CD14-positive monocyte (primary cell): ENCODE measurements at regions not wholly inside any gene's neighbourhood (a gene's known extent, or its start where the extent isn't known, plus 50 kb on each side); places are given as distances from the start of the nearest gene placed in this dataset.
A peak's percentile ranks its signal among the peaks of the same experiment; 100 is the strongest.

Source experiments
- DNase-seq, 3 donors: peaks; one replicate each; pipeline ENCODE4 v3.0.0-alpha.2; 2011 to 2022
- H2AFZ ChIP-seq: 2 replicates; pipeline ENCODE4 v1.6.0; 2012; ENCODE audit warnings: mild to moderate bottlenecking, low read depth, low read length, inconsistent platforms; ENCODE audit not compliant: insufficient read depth, poor library complexity, severe bottlenecking
- H3K27ac ChIP-seq, 2 donors: 1 replicate in 1 of 2; 2 replicates in 1 of 2; pipeline ENCODE4 v1.5.1; 2012 to 2013; ENCODE audit warnings: low read length in 2 of 2, control low read depth in 1 of 2, inconsistent platforms in 1 of 2, low read depth in 1 of 2, mild to moderate bottlenecking in 1 of 2
- H3K27me3 ChIP-seq, 2 donors: one replicate each; pipeline versions ENCODE4 v1.6.0 to v1.6.1; 2011 to 2013; ENCODE audit warnings: low read length in 2 of 2; ENCODE audit not compliant: control insufficient read depth in 2 of 2, insufficient read depth in 2 of 2
- H3K36me3 ChIP-seq, 2 donors: replicated peaks in 1 of 2; 1 replicate in 1 of 2; 2 replicates in 1 of 2; pipeline versions ENCODE4 v1.5.1 to v1.6.1; 2012 to 2013; ENCODE audit warnings: low read length in 2 of 2, control low read depth in 1 of 2, inconsistent platforms in 1 of 2, mild to moderate bottlenecking in 1 of 2; ENCODE audit not compliant: insufficient read depth in 2 of 2, control insufficient read depth in 1 of 2
- H3K4me1 ChIP-seq, 2 donors: 1 replicate in 1 of 2; 2 replicates in 1 of 2; pipeline versions ENCODE4 v1.5.1 to v1.6.1; 2012 to 2013; ENCODE audit warnings: low read length in 2 of 2, control low read depth in 1 of 2, inconsistent platforms in 1 of 2, mild to moderate bottlenecking in 1 of 2, moderate library complexity in 1 of 2; ENCODE audit not compliant: insufficient read depth in 2 of 2, control insufficient read depth in 1 of 2
- H3K4me2 ChIP-seq: replicated peaks from 2 replicates; pipeline ENCODE3; 2012; ENCODE audit warnings: low read length, moderate library complexity, mild to moderate bottlenecking; ENCODE audit not compliant: poor library complexity, severe bottlenecking; ENCODE audit errors: extremely low read depth
- H3K4me3 ChIP-seq, 3 experiments: fragments of 200-600 bp in 1 of 3; sonication (generic) in 1 of 3; replicated peaks in 1 of 3; 1 replicate in 2 of 3; 2 replicates in 1 of 3; pipeline ENCODE4 v1.5.1; 2011 to 2013; ENCODE audit warnings: low read length in 3 of 3, mild to moderate bottlenecking in 3 of 3, control low read depth in 2 of 3, low read depth in 2 of 3, inconsistent platforms in 1 of 3, moderate library complexity in 1 of 3
- H3K79me2 ChIP-seq: 2 replicates; pipeline ENCODE4 v1.6.0; 2012; ENCODE audit warnings: mild to moderate bottlenecking, control low read depth, inconsistent platforms, low read length, moderate library complexity; ENCODE audit not compliant: insufficient read depth
- H3K9ac ChIP-seq: 2 replicates; pipeline ENCODE4 v1.6.0; 2017; ENCODE audit warnings: low read length, mild to moderate bottlenecking; ENCODE audit not compliant: insufficient read depth, poor library complexity, severe bottlenecking
- H3K9me3 ChIP-seq, 2 donors: replicated peaks in 1 of 2; 1 replicate in 1 of 2; 2 replicates in 1 of 2; pipeline versions ENCODE4 v1.5.1 to v1.6.1; 2012 to 2013; ENCODE audit warnings: low read length in 2 of 2, control low read depth in 1 of 2; ENCODE audit not compliant: control insufficient read depth in 1 of 2, insufficient read depth in 1 of 2
- H4K20me1 ChIP-seq: 2 replicates; pipeline ENCODE4 v1.6.0; 2012; ENCODE audit warnings: mild to moderate bottlenecking, low read length, control low read depth, moderate library complexity; ENCODE audit not compliant: insufficient read depth
- H3K27ac Mint-ChIP-seq, 7 donors: one replicate each; pipeline ENCODE4 v1.8.0; 2020; ENCODE audit warnings: mild to moderate bottlenecking in 7 of 7, mixed read lengths in 7 of 7, moderate library complexity in 6 of 7, inconsistent platforms in 2 of 7
- H3K27me3 Mint-ChIP-seq, 3 donors: one replicate each; pipeline ENCODE4 v1.8.0; 2021 to 2022; ENCODE audit warnings: low read depth in 3 of 3, mild to moderate bottlenecking in 3 of 3, mixed read lengths in 3 of 3, moderate library complexity in 3 of 3, inconsistent platforms in 1 of 3
- H3K36me3 Mint-ChIP-seq, 2 donors: one replicate each; pipeline ENCODE4 v1.8.0; 2020; ENCODE audit warnings: mixed read lengths in 2 of 2, inconsistent platforms in 1 of 2, mild to moderate bottlenecking in 1 of 2
- H3K4me1 Mint-ChIP-seq: one replicate; pipeline ENCODE4 v1.8.0; 2020; ENCODE audit warnings: mild to moderate bottlenecking, mixed read lengths
- H3K4me3 Mint-ChIP-seq, 2 donors: one replicate each; pipeline ENCODE4 v1.8.0; 2020; ENCODE audit warnings: mild to moderate bottlenecking in 2 of 2, mixed read lengths in 2 of 2, moderate library complexity in 1 of 2
- H3K9me3 Mint-ChIP-seq, 7 donors: one replicate each; pipeline ENCODE4 v1.8.0; 2020 to 2022; ENCODE audit warnings: mixed read lengths in 7 of 7, mild to moderate bottlenecking in 6 of 7, moderate library complexity in 6 of 7, inconsistent platforms in 2 of 7
- CTCF ChIP-seq: fragments of 200-600 bp; IDR thresholded peaks from one replicate; pipeline ENCODE4 v1.8.0; 2022; ENCODE audit warnings: antibody characterized with exemption, mild to moderate bottlenecking
- WGBS: methylation state at CpG from one replicate; pipeline ENCODE4 v1.1.5; 2013; ENCODE audit warnings: missing lambda C conversion rate; ENCODE audit not compliant: insufficient coverage; 5-methylcytosine and 5-hydroxymethylcytosine counted together
- intact Hi-C, 2 donors: fragments of 100-400 bp; cut with micrococcal nuclease; formaldehyde crosslinking; loops; one replicate each; pipeline versions ENCODE4 v1.15.0 to v1.15.1; 2023

- H3K36me3 ChIP-seq = no peaks in the 10 kb centered on the region
- Mint-ChIP-seq H3K27me3 (peaks cover 0 to 3% (median 0%) of the 10 kb centered on the region in 3 donors), H3K4me3 (no peak overlapping the region), H3K27ac (peak overlapping the region in 2 of 7 donors; percentile 9 to 26), H3K9me3 (peaks cover 5 to 20% (median 15%) of the 10 kb centered on the region in 7 donors), H3K36me3 (peaks cover 0 to 1% of the 10 kb centered on the region in 2 donors), H3K4me1 (peaks cover 6% of the 10 kb centered on the region)
- DNase-seq = no peak
- intact Hi-C loops = no loop called here
- H4K20me1 ChIP-seq = no peaks in the 10 kb centered on the region
- 97% methylated on average over 4 of the region's 5 CpGs for whole genome bisulfite sequencing
- no peak overlapping the region for H3K4me3 ChIP-seq
- no peak overlapping the region for H3K4me2 ChIP-seq
- peaks cover 0 to 13% of the 10 kb centered on the region in 2 donors for H3K9me3 ChIP-seq
- no peaks in the 10 kb centered on the region for H3K79me2 ChIP-seq
- no peak overlapping the region for H3K9ac ChIP-seq
- TF ChIP-seq CTCF = no peak
- H3K27ac ChIP-seq = no peak overlapping the region
- H2AFZ ChIP-seq = no peak overlapping the region
- H3K4me1 ChIP-seq = peaks cover 1 to 4% of the 10 kb centered on the region in 2 donors
- H3K27me3 ChIP-seq = no peaks in the 10 kb centered on the region
Measured at GRCh38 chr1:182163821-182164223, 102.3 kb upstream of the ZNF648 start.

GRCh38 chr1:182159443-182159842, 97.9 kb upstream of the ZNF648 start:
- Histone ChIP-seq H3K9ac (no peak overlapping the region), H3K9me3 (peaks cover 0 to 16% of the 10 kb centered on the region in 2 donors), H3K4me3 (no peak overlapping the region), H3K36me3 (no peaks in the 10 kb centered on the region), H2AFZ (no peak overlapping the region), H4K20me1 (no peaks in the 10 kb centered on the region), H3K4me1 (no peaks in the 10 kb centered on the region), H3K4me2 (no peak overlapping the region), H3K27me3 (no peaks in the 10 kb centered on the region), H3K79me2 (no peaks in the 10 kb centered on the region), H3K27ac (no peak overlapping the region)
- no peak overlapping the region for H3K27ac Mint-ChIP-seq
- H3K4me3 Mint-ChIP-seq = no peak overlapping the region
- peaks cover 0 to 1% of the 10 kb centered on the region in 2 donors for H3K36me3 Mint-ChIP-seq
- H3K27me3 Mint-ChIP-seq = peaks cover 0 to 3% (median 1%) of the 10 kb centered on the region in 3 donors
- no peak for DNase-seq
- intact Hi-C loops = no loop called here
- H3K4me1 Mint-ChIP-seq = peaks cover 5% of the 10 kb centered on the region
- peaks cover 5 to 21% (median 19%) of the 10 kb centered on the region in 7 donors for H3K9me3 Mint-ChIP-seq
- TF ChIP-seq CTCF = no peak
